ENCODE measurements at regions not wholly inside any gene's neighbourhood (a gene's known extent, or its start where the extent isn't known, plus 50 kb on each side); places are given as distances from the start of the nearest gene placed in this dataset.

- WGBS, 2 experiments (ENCODE audit: insufficient coverage in 2 of 2): 74% methylated on average over 4 to 5 of the region's 5 CpGs
Observed at GRCh38 chr2:221629468-221629867, 57.4 kb upstream of the EPHA4 start.

GRCh38 chr2:221624475-221624874 is 52.4 kb upstream of the EPHA4 start:
- no peaks in the 10 kb centered on the region for H3K36me3 ChIP-seq (ENCODE audit: control insufficient read depth, insufficient read depth, low read length)
- H3K27ac ChIP-seq (ENCODE audit: low read depth, low read length, severe bottlenecking): no peak overlapping the region
- H3K4me1 ChIP-seq (ENCODE audit: control insufficient read depth, insufficient read depth, low read length, poor library complexity, severe bottlenecking): peaks cover 5% of the 10 kb centered on the region
- no peak overlapping the region for H3K4me3 ChIP-seq (ENCODE audit: extremely low read depth, insufficient read depth, low read length, poor library complexity, severe bottlenecking)
- H3K9me3 ChIP-seq (ENCODE audit: control insufficient read depth, low read length): no peaks in the 10 kb centered on the region
- WGBS, 2 experiments (ENCODE audit: insufficient coverage in 2 of 2): 67% methylated on average over 1 of the region's 1 CpG; no CpG with 5 or more reads in 1 of the 2 experiments

More at GRCh38 chr2:221629468-221629867, 57.4 kb upstream of the EPHA4 start:
- H3K27ac ChIP-seq (ENCODE audit: low read depth, low read length, severe bottlenecking): no peak overlapping the region
- no peaks in the 10 kb centered on the region for H3K36me3 ChIP-seq (ENCODE audit: control insufficient read depth, insufficient read depth, low read length)
- no peaks in the 10 kb centered on the region for H3K9me3 ChIP-seq (ENCODE audit: control insufficient read depth, low read length)
- H3K4me1 ChIP-seq (ENCODE audit: control insufficient read depth, insufficient read depth, low read length, poor library complexity, severe bottlenecking): peaks cover 9% of the 10 kb centered on the region
- no peak overlapping the region for H3K4me3 ChIP-seq (ENCODE audit: extremely low read depth, insufficient read depth, low read length, poor library complexity, severe bottlenecking)
